PC-9 (cell line): ENCODE measurements at regions not wholly inside any gene's neighbourhood (a gene's known extent, or its start where the extent isn't known, plus 50 kb on each side); places are given as distances from the start of the nearest gene placed in this dataset.

Source experiments
- CTCF ChIP-seq: fragments of 200-600 bp; sonication (generic); conservative IDR thresholded peaks from 2 replicates; pipeline ENCODE4 v1.6.1; 2017; ENCODE audit warnings: mixed run types, antibody characterized with exemption, mild to moderate bottlenecking, moderate library complexity
- EZH2 ChIP-seq: fragments of 200-600 bp; sonication (generic); IDR thresholded peaks from 2 replicates; pipeline ENCODE4 v1.8.0; 2017; ENCODE audit warnings: antibody characterized with exemption, low read depth

GRCh38 chr2:134004467-134004866 lies 249.4 kb upstream of the MGAT5 start:
- TF ChIP-seq CTCF (no peak), EZH2 (no peak)
